Glomerular endothelial cell (primary cell): ENCODE measurements at regions not wholly inside any gene's neighbourhood (a gene's known extent, or its start where the extent isn't known, plus 50 kb on each side); places are given as distances from the start of the nearest gene placed in this dataset.
A peak's percentile ranks its signal among the peaks of the same experiment; 100 is the strongest.
"Not testable (repeated sequence)": the region's sequence is repeated elsewhere in the genome, so short reads cannot be mapped to it uniquely, and the experiment has no call there.

Experiments used
- DNase-seq: peaks from one replicate; pipeline ENCODE4 v3.0.0-alpha.2; 2011; ENCODE audit warnings: low read depth, low spot score; ENCODE audit errors: extremely low read depth

DNA sequence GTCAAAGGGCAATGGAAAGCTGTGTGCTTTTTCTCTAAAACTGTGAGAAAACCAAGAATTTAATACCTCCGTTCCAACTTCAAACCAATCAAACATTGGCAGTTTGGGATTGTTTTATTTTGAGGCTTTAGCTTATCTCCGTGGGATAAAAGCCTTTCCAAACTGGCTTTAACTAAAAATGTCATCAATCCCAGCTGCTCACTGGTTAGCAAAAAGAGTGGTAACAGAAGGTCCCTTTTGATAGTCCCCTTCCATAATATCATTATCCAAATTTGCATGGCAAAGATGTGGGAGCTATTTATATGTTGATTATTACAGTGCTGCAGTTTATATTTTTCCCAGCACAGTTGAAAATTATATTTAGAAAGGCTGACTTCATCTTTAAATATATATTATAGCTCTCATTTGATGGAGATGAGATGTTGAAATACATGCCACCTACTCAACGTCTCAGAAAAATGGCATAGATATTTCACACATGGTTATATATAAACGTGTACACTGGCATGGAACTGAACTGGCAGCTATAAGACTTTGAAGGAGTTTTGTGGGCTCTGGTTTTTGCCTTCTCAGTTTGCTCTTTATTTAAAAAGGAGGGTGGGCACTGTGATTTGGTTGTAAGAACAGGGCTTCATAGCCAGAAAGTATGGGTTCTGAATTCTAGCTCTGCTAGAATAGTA, 707.1 kb upstream of the SLIT2 start:
- no peak for DNase-seq

DNA sequence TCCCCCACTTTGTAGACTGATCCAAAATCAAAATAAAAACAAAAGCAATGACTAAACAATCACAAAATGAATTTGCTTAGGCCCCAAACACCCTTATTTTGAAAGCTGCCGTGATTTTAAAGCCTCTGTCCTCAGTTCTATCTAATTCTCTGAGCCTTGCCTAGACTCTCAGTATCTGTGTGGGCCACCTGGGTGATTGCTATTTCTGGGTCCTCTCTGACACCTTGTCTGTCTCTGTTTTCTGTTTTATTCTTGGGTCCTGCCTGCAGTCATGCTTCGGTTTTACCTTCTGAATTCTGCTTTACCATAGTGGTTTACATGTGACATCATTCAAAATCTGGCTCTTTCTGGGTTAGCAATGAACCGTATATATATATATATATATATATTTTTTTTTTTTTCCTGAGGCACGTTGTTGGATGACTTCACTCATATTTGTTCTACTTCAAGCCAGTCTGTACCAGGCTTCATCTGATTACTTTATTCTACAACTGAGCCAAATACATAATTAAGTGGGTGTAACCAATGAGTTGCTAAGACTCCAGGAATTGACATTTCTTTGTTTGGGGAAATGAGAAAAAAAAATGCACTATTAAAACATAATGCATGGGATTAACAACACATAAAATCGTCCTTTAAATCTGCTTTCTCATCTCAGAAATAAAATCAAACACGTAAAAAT, 710.7 kb upstream of the SLIT2 start:
- DNase-seq, result no peak

- DNase-seq, result no peak
Observed at GRCh38 chr4:19539201-19539600, 712.5 kb upstream of the SLIT2 start.

DNA sequence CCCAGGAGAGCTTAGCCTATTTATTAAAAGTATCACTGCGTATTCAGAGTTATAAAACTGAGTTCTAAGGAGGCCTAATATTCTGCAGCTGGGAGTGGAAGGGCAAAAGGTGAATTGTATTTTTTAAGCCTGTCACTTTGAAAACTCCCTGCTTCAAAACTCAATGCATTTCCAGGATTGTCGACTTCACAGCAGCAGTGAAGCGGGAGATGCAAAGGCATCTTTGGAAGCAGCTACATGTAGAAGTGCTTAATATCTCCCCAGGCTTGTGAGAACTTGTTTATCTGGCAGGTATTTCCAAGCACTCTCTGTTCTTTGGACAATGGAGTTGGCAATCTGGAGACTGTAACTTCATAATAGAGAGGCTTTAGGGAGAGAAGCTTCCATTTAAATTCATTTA, 717.5 kb upstream of the SLIT2 start:
- DNase-seq, result no peak

DNA sequence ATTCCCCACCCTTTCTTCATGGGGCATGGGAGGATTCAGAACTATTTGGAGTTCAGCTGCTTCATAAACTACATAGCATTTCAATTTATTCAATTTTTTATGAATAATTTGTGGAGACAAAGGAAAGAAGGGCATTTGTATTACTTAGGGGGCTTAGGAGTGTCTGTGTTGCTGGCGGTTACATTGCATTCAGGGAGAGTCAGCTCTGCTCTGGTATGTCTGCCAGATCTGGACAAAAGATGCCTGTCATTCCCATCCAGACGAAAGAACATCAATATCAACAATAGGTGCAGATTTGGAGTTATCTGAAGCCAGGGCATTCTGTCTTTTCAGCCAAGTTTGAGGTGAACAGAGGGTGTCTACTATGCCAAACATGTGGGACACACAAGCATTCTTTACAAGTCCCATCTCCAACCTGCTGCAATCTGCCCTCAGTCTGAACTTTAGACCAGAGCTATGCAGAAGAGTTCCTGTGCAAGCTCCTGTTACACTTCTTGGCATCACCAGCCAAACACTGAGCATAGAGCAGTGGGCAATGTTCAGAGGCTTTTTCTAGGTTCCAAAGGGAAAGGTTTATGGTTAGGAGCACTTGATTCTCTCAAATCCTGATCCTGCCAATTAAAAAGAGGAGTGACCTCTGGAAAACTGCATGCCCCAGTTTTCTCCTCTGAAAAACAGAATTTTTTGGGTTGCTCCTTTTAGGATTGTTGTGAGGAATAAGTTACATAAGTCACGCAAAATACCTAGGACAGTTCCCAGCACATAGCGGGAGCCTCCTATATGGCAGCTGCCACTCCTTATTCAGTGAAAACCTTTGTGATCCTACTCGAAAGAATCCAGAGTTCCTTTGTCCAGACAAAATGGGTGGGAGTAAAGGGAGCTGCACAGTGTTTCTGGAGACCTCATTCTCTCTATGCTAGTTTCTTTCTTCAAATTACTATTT, 719.5 kb upstream of the SLIT2 start:
- DNase-seq, result no peak

DNA sequence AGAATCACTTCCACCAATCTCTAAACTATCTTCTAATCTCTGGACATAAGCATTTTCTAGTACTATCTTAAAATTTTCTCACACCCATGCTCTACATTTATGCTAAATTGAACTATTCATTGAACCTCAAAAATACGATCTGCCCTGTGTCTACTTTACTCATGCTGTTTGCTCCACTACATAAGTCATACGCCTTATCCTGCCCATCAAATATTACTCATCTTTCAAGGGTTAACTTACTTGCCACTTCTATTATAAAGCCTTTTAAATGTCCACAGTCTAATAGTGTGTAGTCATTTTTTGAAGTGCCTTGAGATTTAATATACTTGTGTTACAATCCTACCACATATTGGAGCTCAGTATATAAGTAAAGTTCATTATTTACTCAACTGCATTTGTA, 727.7 kb upstream of the SLIT2 start:
- no peak for DNase-seq

GRCh38 chr4:19522966-19523365, 728.7 kb upstream of the SLIT2 start:
- DNase-seq, result no peak

DNA sequence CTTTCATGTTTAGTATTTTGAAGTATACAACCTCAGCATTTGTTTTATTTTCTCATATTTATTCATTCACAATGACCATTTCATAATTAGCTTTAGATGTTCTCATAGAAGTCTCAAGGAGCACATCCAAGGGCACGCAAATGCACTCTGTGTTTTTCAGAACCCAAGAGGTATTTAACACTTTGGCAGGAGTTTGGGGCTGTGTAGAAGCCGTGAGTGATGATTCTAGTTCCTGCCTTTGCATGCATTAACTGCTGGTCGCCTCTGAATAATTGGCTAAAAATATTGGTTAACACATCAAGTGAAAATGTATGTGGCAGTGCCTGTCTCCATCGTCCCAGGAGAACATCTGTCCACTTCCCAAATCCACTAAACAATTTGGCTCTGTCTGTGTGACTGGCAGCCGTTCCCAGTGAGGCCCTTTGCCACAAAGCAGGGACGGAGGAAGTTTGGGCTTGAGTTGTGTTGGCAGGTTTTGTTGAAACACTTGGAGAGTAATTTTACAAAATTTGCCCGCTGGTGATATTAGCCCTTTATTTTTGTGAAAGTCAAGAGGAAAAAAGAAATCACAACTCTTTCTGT, 730.7 kb upstream of the SLIT2 start:
- no peak for DNase-seq

DNA sequence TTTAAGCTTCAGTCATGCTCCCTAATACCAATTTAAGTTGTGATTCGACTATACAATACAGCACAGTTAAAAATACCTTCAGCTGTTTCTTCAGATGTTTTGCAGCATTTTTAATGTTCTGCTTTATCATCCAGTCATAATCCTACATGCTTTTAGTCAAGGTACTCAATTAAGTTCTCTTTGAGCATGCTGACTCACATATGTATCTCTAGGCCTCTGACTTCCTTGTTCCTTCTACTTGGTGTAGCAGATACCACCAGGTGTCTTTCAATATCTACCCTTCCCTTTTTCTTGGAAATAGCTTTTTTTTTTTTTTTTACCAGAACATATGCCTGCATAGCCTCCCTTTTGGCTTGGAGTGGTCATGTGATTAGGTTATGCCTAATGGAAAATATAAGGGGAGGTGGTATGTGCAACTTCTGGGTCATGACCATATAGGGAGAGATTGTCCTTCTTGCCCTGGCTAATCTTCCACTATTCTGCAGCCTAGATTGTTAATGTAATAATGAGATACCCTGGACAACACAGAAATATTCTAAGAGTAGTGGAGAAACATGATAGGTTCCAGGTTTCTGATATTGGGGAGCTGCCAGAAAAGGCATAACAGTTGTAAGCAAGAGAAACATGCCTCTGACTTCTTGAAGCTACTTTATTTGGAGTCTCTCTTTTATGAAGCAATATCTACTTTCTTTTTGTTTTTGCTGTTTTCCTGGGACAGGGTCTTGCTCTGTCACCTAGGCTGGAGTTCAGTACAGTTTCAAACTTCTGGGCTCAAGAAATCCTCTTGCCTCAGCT, 737.2 kb upstream of the SLIT2 start:
- no peak for DNase-seq

GRCh38 chr4:19512086-19512485, 739.6 kb upstream of the SLIT2 start:
- no peak for DNase-seq

DNA sequence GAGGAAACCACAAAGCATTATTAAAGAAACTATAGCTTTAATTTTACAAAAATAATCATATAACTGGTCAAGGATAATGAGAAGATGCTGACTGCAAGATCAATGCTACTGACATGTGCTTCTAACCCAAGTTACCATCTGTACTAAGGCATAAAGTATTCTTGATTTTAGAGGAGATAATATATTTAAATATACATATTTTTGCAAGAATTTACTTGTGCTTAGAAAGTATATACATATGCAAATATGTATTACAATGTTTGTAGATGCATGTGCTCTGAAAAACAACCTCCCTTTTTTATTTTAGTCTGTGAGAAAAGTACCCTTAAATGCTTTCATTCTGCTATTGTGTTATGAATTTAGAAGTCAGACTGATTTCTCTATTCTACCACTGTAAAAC, 740.7 kb upstream of the SLIT2 start:
- no peak for DNase-seq

DNA sequence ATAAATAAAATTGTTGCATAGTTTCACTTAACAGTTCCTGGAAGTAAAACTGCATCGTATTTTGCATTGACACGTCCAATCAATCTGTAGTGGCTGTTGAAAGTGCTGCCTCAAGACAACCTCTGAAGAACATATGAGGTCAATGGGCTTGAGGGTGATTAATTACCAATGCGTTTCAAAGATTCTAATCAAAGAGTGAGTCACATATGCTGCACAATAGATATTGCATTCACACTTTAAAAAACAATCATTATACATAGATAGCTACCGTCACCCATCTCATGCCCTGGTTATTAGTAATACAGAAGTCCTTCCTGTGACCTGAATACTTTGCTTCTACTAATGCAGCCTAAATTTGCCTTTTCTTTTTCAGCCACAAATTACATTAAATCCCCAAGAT, 743.3 kb upstream of the SLIT2 start:
- peak; percentile 22 for DNase-seq

- DNase-seq, result no peak
Observed at GRCh38 chr4:19497705-19498104, 754.0 kb upstream of the SLIT2 start.

DNA sequence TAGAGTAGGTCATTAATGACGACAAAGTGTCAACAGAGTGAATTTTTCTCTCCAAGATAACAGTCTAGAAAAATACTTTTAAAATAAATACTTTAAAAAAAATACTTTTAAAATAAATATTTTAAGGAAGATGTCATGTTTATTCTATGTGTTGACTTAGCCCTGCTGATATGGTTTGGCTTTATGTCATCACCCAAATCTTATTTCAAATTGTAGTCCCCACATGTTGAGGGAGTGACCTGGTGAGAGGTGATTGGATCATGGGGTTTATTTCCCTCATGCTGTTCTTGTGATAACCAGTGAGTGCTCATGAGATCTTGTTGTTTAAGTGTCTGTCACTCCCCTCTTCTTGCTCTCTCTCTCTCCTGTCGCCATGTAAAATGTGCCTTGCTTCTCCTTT, 754.9 kb upstream of the SLIT2 start:
- DNase-seq, result no peak

DNA sequence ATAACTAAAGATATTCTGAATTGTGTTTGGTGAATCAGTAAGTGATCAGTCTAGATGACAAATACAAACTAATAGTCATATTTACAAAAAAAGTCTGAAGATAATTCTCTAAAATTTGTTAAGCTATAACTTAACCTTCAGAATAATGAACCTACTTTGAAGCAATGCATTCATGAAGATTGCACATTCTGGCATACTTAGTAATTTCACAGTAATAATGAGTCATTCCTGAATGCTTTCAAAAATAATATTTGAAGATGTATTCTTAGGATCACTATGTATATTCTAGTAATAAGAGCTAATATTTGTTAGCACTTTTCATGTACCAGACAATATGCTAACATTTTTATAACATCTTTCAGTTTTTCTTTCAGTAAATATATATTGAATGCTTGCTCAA, 756.7 kb upstream of the SLIT2 start:
- DNase-seq, result no peak

- DNase-seq, result no peak
Observed at GRCh38 chr4:19492606-19493005, 759.1 kb upstream of the SLIT2 start.

- DNase-seq, result peak; percentile 14
Observed at GRCh38 chr4:19486400-19486799, 765.3 kb upstream of the SLIT2 start.

DNA sequence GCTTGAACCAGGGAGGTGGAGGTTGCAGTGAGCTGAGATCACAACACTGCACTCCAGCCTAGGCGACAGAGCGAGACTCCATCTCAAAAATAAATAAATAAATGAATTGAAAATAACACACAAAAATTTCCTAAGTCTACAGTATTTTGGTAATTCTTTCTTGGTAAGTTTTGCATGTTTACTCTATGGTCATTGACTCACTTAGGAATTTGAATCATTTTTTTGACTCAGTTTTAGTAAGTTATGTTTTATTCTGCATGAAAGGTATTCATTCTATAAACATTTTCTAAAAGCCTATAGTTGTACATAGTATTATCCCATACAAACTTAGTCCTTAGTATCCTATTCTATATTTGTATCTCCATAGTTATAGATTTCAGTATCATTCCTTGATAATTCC, 772.9 kb upstream of the SLIT2 start:
- no peak for DNase-seq

DNA sequence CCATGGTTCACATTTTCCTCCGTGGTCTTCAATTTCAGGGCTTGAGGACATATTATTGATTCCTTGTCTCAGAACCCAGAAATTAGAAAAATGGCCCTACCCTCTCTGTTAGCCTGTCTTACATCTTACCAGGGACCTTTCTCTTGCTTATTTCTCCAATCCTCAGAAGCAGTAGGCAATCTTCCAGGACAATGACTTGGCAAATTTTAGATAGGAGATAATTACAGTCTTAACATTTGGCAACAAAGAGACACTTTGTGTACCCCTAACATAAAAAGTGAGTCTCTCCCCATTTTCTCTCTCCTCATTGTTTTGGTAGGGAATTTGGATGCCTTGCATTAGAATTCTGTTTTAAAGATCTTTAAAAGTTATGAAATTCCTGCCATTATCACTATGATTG, 778.1 kb upstream of the SLIT2 start:
- DNase-seq, result no peak

DNA sequence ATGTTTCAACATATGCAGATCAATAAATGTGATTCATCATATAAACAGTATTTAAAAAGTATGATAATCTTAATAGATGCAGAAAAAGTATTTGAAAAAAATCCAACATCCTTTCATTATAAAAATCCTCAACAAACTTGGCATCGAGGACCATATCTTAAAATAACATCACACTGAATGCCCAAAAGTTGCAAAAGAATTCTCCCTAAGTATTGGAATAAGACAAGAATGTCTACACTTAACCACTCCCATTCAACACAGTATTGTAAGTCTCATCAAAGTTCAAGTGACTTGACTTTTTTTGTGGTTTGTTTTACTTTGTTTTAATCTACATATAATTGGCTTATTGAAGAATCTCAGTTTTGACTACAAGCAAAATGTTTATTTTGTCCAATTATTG, 779.0 kb upstream of the SLIT2 start:
- no peak for DNase-seq

DNA sequence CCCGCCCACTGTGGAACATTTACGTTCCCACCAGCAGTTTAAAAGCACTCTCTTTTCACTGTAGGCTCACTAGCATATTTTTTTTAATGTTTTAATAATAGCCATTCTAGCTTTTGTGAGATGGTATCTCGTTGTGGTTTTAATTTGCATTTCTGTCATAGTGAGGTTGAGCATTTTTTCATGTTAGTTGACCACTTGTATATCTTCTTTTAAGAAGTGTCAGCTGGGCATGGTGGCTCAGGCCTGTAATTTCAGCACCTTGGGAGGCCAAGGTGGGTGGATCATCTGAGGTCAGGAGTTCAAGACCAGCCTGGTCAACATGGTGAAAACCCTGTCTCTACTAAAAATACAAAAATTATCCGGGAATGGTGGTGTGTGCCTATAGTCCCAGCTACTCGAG, 781.7 kb upstream of the SLIT2 start:
- not testable (repeated sequence) for DNase-seq
